Kidney glomerular epithelial cell (primary cell): ENCODE measurements at regions not wholly inside any gene's neighbourhood (a gene's known extent, or its start where the extent isn't known, plus 50 kb on each side); places are given as distances from the start of the nearest gene placed in this dataset.

Experiments
- DNase-seq: peaks from one replicate; lab custom pipeline; 2025; lab: John Stamatoyannopoulos, UW

DNA sequence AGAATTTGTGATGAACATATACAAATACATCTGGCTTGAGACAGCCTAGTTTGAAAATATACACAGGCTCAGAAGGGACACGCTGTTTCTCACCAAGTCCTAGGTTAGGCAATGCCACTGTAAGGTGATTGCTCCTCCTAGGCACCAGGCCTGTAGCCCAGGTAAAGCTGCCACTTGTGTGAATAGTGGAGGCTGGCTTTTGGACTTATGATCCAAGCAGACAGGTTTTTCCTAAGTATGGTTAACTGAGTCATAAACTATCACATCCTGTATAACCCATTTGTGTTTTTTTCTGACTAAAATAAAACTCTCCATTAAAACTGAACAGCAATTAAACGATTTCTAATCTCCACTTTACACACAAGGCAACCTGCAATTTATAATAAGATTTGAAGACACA lies 81.0 kb downstream of the SEMA4F start:
- DNase-seq, result no peak

DNA sequence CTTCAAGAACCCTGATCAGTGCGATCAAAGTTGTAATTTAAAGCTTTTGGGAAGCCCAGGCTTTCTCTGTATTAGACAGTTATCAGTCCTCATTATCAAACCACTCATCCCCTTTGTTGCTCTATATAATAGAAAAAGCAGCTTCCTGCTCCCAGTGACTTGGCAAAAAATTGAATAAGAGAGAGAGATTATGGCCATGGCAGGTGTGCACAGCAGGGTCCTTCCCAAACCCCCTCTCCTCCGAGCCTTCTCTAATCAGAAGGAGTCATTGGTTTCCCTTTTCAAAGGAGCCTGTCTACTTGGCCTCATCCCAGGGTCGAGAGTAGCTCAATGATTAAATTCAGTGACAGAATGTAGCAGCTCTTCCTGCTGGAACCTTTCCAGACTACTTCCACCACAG lies 81.5 kb downstream of the SEMA4F start:
- no peak for DNase-seq

DNA sequence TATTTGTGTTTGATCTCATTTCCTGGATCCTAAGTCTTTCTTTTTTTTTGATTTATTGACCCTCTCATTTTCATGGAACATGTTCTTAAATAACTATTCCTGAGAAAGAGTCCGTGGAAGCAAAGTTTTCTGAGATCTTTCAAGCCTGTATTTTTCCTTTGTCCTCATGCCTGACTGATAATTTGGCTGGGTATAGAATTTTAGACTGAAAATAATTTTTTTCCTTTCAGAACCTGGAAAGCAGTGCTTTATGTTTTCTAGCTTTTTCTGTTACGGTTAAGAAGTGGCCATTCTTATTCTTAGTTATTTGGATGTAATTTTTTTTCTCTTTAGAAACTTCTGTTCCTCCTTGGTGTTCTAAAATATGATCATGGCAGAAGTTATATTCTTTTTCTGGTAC lies 82.5 kb downstream of the SEMA4F start:
- no peak for DNase-seq

DNA sequence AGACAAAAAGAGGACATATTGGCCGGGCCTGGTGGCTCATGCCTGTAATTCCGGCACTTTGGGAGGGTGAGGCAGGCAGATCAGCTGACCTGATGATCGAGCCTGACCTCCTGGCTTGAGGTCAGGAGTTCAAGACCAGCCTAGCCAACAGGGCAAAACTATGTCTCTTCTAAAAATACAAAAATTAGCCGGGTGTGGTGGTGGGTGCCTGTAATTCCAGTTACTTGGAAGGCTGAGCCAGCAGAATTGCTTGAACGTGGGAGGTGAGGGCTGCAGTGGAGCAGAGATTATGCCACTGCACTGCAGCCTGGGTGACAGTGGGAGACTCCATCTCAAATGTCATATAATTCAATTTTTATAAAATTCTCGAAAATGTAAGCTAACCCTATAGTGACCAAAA lies 84.5 kb downstream of the SEMA4F start:
- no peak for DNase-seq

DNA sequence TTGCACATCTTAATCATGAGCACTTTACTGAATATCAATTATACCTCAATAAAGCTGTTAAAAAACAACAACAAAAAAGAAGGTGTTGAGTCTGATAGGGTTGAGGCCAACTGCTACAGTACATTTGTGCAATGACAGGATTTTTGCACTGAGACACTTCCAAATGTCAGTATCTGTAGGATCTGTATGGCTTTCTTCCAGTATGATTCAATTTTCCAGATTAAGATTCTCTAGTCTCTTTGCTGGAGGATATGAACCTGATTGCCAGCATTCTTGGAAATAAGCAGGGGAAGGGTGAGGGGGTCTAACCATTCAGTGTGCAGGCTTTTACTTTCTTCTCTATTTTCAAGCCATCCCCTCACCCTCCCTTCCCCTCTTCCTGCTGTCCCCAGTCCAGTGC lies 85.1 kb downstream of the SEMA4F start:
- DNase-seq, result no peak

DNA sequence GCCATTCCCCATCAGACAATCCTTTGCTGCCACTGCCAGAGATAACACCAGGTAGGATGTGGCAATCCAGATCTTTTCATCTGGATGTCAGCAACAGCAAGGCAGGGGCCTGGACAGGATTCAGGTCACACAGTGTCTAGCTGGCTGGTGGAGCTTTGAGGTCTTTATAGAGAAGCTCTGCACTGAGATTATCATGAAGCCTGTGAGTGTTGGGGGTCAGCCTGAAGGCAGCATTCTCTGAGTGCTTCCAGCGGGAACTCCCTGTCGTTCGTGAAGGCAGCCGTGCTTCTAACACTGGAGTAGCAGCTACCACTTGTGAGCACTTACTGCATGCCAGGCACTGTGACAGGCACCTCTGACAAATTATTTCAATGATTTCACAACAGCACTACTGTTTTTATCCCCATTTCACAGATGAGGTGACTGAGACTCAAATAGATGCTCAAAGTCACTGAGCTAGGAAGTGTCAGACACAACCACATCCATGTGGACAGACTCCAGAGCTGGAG lies 85.7 kb downstream of the SEMA4F start:
- DNase-seq, result no peak

DNA sequence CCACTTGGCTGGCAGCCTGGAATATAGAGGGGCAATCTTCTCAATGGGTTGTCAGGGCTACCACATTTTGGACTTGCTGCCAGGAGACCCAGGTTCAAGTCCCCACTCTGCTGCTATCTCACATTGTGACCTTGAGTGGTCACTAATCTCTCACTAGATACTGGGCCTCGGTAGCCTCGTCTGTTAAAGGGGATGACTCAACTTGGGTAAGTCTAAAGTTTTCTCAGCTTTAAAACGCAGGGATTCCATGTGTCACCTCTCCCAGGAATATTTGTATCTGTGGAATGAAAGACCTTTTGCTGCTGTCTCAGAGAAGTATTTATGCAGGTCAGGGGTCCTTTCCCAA lies 86.3 kb downstream of the SEMA4F start:
- DNase-seq, result no peak

DNA sequence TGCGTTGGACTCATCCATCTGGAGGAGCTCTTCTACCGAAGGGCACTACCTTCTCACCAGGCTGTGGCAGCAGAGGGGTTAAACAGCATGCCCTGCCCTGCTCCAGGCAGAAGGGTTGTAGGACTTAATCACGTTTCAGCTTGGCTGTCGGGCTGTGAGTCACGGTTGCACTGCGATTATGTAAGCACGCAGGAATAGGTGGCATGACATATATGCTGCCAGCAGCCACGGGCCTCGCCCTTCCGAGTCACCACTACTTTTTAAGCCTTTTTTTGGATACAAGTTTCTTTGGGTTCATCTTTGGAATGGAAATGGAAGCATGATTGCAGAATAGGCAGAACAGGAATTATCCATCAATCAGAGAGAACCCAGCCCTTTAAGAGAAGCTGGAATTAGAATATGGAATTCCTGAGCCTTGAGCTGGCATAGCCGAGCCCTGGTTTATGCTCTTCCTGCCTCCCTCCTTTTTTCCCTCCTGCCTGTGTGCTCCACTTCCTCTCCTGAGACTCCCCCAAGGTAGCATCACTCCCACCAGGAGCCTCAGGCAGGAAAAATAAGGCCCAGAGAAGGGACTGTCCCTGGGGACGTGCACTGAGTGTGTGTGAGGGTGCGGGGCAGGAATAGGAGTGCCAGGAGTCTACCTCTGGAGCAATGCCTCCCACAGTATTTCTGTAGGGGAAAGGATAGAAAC lies 86.8 kb downstream of the SEMA4F start:
- peak; percentile 92 for DNase-seq

DNA sequence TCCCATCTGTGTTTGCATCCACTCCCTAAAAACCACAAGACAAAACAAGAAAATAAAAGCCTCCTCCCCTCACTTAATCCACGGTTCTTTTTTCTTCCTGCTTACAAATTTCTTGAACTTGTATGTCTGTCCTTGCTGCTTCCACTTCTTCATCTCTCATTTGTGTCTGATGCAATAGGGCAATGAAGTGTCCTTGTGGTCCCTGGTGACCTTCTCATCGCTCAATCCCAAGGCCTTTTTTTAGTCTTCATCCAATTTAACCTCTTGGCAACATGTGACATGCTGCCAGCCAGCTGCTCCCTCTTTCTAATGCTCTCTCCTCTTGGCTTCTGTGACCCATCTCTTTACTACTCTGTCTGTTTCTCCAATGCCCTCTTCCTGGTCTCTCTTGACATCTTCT lies 87.6 kb downstream of the SEMA4F start:
- no peak for DNase-seq

DNA sequence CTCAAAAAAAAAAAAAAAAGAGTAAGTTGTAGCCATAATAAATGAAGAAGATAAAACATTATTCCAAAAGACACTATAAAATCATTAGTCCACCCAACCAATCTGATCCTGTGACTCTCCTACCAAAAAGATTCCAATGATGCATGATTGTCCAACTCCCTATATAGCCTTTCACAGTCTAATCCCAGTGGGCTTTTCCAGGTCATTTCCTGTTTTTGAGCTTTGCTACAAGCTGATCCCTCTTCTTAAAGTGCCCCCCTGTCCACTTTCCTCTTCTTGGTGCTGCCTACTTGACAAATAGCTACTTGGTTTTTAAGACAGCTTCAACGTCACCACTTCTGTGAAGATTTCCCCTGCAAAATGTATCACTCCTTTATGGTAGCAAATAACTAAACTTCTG lies 88.4 kb downstream of the SEMA4F start:
- DNase-seq, result no peak

DNA sequence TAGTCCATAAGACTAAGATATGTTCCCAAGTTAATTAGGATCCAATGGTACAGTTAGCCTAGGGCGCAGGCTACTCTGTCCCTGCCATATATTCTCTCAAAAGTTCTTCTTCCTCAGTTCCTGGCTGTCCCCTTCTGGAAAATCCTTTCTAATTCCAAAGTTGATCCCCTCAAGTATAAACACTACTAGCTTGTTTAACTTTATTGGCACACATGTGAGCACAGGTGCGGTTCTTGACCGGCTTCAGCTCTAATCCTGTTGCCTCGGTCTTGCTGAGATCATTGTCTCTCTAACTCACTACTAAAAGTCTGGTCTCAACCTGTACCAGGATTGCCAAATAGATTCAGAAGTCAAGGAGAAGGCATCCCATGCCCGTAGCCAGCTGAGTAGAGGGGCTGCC lies 89.0 kb downstream of the SEMA4F start:
- no peak for DNase-seq

DNA sequence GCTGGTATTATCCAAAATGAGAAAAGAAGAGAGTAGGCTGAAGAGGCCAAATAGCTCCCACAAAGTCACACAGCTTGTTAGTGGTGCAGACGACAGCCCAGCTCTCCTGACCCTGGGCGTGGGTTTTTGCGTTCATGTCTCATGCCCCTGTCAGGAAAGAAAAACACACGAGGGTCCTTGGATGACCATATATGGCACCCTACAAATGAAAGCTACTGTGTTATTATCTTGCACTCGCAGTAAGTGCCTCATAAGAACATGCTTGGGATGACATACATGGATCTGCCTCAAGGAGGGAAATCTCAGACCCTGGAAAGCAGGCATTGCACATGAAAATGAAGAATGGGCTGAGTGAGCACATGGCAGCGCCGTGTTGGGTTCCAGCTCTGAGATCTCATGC lies 89.7 kb downstream of the SEMA4F start:
- DNase-seq, result no peak

DNA sequence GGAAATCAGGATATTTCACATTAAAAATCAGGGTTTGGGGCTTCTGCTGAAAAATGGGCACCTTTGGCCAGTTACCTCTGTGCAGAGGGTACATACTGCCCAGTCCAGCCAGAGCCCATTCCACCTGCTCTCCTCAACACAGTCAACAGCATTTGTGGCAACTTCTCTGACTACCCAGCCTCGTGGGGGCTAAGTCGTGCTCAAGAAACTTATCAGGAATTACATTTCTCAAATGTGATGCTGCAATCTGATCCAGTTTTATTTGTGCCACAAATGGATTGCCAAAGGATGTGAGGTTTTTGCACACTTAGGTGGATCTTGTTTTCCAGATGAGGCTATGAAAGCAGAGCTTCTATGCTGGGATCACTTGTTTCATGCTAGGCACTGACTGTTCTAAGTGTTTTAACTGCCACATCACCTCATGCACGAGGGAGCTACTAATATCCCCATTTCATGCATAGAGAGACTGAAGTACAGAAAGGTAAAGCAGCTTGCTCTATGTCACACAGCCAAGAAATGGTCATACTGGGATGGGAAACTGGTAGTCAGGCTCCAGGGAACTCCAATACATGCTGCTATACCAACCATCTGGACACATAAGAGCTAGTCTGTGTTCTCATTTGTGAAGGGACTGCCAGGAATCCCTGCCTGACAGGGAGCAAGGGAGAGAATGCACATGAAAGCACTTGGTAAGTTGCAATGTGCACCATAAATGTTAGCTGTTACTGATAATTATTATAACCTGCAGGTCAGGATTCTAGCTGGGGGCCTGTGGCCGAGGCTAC lies 89.0 kb upstream of the HK2 start:
- no peak for DNase-seq

DNA sequence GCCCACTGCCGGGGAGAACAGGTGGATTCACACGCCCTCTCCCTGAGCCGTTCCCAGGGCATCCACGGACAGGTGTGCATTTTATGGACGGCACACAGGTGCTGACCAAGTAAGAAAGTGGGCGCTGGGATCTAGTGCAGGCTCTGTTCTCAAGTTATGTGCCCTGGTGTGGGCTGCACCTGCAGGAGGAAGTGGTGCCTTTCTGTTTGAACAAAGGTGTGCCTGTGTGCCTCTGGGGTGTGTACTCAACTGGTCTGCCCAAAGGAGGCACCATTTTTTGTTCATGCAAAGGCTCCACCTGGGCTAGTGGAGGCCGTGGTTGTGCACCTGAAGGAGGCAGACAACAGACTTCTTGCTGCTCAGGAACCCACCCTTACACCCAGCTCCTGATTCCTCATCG lies 88.2 kb upstream of the HK2 start:
- DNase-seq, result no peak

DNA sequence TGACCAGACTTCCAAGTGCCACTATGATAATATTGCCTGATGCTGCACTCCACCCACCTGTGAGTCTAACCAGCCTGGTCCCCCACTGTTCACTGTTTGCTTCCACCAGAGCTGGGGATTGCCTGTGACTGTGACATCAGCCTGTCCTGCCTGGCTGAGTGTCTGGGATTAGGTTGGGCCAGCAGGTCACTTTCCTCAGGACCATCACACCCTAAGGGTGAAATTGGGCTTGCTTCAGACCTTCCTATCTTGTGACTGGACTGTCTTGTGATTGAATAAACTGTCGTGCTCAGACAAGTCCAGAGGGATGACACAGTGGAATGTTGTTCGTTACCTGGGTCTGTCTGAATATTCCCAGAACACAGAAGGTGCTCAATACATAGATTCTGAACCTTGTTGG lies 87.4 kb upstream of the HK2 start:
- DNase-seq, result no peak

DNA sequence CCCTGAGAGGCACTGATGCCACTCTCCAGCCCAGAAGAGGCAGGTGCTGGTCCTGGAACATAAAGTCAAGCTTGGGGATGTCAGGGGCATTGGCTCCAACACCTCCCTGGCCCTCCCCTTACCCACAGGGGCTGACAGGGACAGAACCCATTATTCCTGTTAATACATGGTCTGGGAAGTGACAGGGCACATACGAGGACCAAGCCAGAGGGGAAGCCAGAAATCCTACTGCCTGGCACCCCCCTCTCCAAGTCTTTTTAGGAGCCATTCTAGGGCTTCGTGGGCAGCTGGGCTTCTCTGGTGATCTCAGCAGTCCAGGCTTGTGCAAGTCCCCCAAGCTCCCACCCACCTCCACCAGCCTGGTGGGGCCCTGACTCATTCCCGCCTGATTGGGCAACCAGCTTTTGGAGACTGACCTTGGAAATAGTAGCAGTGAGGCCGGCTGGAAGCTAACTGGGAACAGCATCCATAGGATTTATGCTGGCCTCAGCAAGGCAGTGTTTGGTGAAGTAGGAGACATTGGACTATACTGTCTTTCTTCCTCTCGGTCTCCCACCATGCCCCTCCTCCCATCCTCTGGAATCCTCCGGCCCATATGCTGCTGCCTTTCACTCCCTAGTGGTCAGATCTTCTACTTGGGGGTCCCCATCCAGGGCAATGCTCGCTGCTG lies 86.4 kb upstream of the HK2 start:
- no peak for DNase-seq

DNA sequence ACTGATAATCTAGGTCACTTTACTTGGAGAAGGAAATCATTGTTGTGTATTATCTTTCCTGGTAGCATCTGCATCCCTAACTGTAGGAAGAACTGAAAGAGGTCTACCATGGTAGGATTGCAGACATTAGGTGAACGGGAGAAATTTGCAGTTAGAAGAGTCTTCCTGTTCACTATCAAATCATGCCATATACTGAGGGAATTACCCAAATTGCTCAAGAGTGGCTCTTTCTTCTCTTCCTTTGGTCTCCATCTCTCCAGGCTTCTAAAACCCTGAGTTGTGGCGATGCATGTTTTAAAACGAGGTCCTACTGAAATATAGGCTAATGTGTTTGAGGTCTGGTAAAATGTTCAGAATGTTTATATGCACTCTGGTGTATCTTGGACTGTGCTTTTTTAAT lies 85.3 kb upstream of the HK2 start:
- DNase-seq, result no peak

DNA sequence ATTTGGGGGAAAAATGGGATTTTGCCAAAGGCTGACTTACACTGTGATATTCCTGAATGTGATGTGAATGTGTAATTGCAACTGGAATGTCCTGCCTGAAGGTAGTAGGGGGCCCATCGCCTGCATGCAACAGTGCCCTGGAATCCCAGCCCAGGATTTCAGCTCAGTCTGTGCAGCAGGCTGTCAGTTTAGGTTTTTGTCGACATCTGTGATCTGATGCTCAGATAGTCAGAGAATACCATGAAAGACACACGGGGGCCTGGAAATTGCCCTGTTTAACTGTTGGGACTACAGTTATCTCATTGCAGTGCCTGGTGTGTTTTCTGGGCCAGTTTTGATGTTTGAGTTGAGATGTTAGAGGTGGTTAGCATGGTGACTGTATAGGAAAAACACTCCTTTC lies 84.5 kb upstream of the HK2 start:
- DNase-seq, result no peak

DNA sequence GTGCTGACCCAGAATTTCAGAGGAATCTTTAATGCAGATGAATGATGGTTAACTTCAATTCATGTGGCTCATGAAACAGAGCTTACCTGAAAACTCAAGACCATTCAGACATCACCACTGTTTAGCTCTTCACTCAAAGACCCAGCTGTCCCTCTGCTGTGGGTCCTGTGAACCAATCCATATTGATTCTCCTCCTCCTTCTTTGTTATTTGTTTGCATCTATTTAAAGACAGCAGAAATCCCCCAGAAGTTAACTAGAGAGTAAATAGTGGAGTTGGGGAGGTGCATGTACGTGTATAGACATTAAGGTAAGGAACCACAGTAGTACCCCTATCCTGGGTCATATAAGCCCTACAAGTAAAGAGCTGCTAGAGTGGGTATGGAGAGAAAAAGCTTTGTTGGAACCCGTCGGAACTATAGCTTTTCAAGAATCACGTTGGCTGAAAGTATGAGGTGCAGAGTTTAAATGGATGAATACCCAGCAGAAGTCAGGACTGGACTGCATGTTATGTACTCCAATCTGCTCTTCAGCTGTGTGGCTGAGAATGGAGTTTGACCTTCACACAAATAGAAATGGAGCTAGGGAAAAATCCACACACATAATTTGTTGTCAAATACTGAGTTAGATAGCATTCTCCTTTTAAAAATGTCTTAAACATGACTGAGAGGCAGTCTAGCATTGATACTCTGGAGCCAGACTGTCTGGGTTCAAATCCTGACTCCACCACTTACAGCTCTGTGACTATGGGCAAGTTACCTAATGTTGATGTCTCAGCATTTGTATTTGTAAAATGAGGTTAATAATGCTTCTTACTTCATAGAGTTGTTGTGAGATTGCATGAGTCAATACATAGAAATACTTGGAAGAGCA lies 81.7 kb upstream of the HK2 start:
- no peak for DNase-seq

DNA sequence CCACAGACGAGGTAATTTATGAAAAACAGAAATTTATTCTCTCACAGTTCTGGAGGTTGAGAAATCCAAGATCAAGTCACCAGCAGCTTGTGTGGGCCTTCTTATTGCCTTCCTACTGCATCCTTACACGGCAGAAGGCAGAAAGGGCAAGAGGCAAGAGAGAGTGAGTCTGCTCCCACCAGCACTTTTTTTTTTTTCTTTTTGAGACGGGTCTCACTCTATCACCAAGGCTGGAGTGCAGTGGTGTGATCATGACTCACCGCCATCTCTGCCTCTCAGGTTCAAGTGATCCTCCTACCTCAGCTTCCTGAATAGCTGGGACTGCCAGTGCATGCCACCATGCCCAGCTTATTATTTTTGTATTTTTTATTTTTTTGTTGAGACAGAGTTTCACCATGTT lies 78.5 kb upstream of the HK2 start:
- DNase-seq, result no peak

DNA sequence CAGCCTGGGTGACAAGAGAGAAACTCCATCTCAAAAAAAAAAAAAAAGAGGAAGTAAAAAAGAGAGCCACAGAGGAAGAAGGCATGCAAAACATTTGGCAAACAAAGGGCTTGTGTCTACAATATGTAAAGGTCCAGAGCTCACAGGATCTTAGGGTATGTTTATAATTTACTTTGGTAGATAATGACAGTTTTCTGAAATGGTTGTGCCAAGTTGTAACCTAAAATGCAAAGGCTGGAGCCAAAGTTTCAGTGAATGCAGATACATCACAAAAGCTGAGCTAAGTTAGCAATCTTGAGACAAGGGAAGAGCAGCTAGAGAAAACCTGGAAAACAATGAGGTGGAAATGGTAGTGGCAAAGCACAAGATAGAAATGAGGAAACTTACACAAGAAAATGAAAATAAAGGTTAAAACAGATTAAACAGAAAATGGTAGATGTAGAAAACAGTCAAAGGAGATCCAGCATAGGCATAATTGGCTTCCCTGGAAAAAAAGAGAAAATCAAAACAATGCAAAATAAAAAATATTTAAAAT lies 77.5 kb upstream of the HK2 start:
- DNase-seq, result no peak

DNA sequence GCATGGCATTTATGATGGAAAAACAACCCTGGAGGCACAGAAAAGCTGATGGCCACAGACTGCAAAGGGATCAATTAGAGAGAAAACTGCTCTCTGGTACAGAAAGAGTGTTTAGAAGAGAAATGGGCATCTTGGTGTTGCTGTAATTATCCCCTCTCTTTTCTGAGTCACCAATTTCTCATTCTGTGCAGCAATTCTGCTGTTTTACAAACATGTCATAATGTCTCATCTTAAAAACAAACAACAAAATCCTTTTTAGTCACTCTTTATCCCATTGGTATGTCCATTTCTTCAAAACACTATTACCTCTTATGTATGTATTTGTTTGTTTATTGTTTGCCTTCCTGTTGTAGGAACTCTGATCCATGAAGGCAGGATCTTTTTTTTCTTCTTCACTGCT lies 73.9 kb upstream of the HK2 start:
- no peak for DNase-seq
